Astrocyte (in vitro differentiated cells and primary cell): ENCODE measurements at regions not wholly inside any gene's neighbourhood (a gene's known extent, or its start where the extent isn't known, plus 50 kb on each side); places are given as distances from the start of the nearest gene placed in this dataset.

Source experiments
- DNase-seq: peaks from one replicate; pipeline ENCODE4 v3.0.0-alpha.2; 2010; ENCODE audit warnings: low read depth
- FAIRE-seq: peaks from 2 replicates; lab custom pipeline; 2011; peaks lifted over from hg19 to GRCh38; lab: Jason Lieb, UNC
- H2AFZ ChIP-seq: 2 replicates; pipeline ENCODE4 v1.6.0; 2012; ENCODE audit warnings: low read depth, low read length, inconsistent platforms
- H3K27ac ChIP-seq: 2 replicates; pipeline ENCODE4 v1.5.1; 2011; ENCODE audit warnings: low read depth, low read length, inconsistent platforms
- H3K27me3 ChIP-seq: 2 replicates; pipeline ENCODE4 v1.6.0; 2011; ENCODE audit warnings: low read length, inconsistent platforms; ENCODE audit not compliant: insufficient read depth
- H3K36me3 ChIP-seq: 2 replicates; pipeline ENCODE4 v1.5.1; 2011; ENCODE audit warnings: low read length, inconsistent platforms; ENCODE audit not compliant: insufficient read depth
- H3K4me1 ChIP-seq: 2 replicates; pipeline ENCODE4 v1.5.1; 2011; ENCODE audit warnings: low read length, inconsistent platforms; ENCODE audit not compliant: insufficient read depth
- H3K4me2 ChIP-seq: 2 replicates; pipeline ENCODE4 v1.6.0; 2012; ENCODE audit warnings: low read length, inconsistent platforms
- H3K4me3 ChIP-seq: 2 replicates; pipeline ENCODE4 v1.5.1; 2011; ENCODE audit warnings: low read depth, mild to moderate bottlenecking, low read length, inconsistent platforms; ENCODE audit not compliant: insufficient read depth
- H3K79me2 ChIP-seq: 2 replicates; pipeline ENCODE4 v1.6.0; 2012; ENCODE audit warnings: mild to moderate bottlenecking, low read length, inconsistent platforms; ENCODE audit not compliant: insufficient read depth
- H3K9ac ChIP-seq: 2 replicates; pipeline ENCODE4 v1.6.0; 2012; ENCODE audit warnings: mild to moderate bottlenecking, low read length, inconsistent platforms
- H3K9me3 ChIP-seq: 2 replicates; pipeline ENCODE4 v1.5.1; 2012; ENCODE audit warnings: low read depth, mild to moderate bottlenecking, low read length, inconsistent platforms; ENCODE audit not compliant: insufficient read depth
- H4K20me1 ChIP-seq: 2 replicates; pipeline ENCODE4 v1.6.0; 2012; ENCODE audit warnings: low read length, inconsistent platforms; ENCODE audit not compliant: insufficient read depth
- H3K27ac Mint-ChIP-seq: one replicate; pipeline ENCODE4 v1.8.0; 2021; ENCODE audit warnings: mild to moderate bottlenecking, mixed read lengths; ENCODE audit not compliant: unreplicated experiment
- H3K27me3 Mint-ChIP-seq: one replicate; pipeline ENCODE4 v1.8.0; 2021; ENCODE audit warnings: low read depth, mixed read lengths; ENCODE audit not compliant: unreplicated experiment
- H3K36me3 Mint-ChIP-seq: one replicate; pipeline ENCODE4 v1.8.0; 2021; ENCODE audit warnings: low read depth, mixed read lengths; ENCODE audit not compliant: unreplicated experiment
- H3K4me1 Mint-ChIP-seq: one replicate; pipeline ENCODE4 v1.8.0; 2021; ENCODE audit warnings: low read depth, mixed read lengths; ENCODE audit not compliant: unreplicated experiment
- H3K4me3 Mint-ChIP-seq: one replicate; pipeline ENCODE4 v1.8.0; 2021; ENCODE audit warnings: mild to moderate bottlenecking, moderate library complexity, mixed read lengths; ENCODE audit not compliant: unreplicated experiment
- H3K9me3 Mint-ChIP-seq: one replicate; pipeline ENCODE4 v1.8.0; 2021; ENCODE audit warnings: mild to moderate bottlenecking, mixed read lengths; ENCODE audit not compliant: unreplicated experiment
- EZH2 ChIP-seq: IDR thresholded peaks from 2 replicates; pipeline ENCODE4 v1.6.1; 2012; ENCODE audit warnings: mild to moderate bottlenecking, low read length, inconsistent platforms; ENCODE audit not compliant: insufficient read depth
- TF ChIP-seq, protein P1 (sequence below): IDR thresholded peaks from 2 replicates; pipeline ENCODE4 v1.5.1; 2011; ENCODE audit warnings: low read depth, mild to moderate bottlenecking, inconsistent platforms, low read length, moderate library complexity; ENCODE audit not compliant: insufficient read depth

DNA sequence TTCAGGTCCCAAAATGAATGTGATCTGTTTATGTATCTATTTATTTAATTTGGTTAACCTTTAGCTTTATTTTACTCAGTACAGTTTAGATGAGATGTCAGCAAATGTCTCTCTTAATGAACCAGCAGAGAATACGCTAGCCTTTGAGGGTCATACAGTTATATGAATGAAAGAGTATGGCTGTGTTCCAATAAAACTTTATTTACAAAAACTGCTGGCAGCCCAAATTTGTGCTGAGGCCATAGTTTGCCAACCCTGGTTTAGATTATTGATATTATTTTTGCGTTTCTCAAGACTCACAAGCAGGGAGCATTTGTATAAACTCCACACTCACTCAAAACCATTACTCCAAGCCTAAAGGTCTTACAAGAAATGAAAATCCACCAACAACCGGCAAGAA is 323.4 kb upstream of the NRP1 start:
- no peak overlapping the region for H3K4me3 Mint-ChIP-seq
- Histone ChIP-seq H3K27me3 (no peaks in the 10 kb centered on the region), H3K9ac (no peak overlapping the region), H3K79me2 (no peaks in the 10 kb centered on the region), H3K4me1 (peaks cover 11% of the 10 kb centered on the region), H3K4me3 (no peak overlapping the region), H3K4me2 (no peak overlapping the region), H2AFZ (no peak overlapping the region), H4K20me1 (no peaks in the 10 kb centered on the region), H3K9me3 (peaks cover 6% of the 10 kb centered on the region), H3K36me3 (no peaks in the 10 kb centered on the region), H3K27ac (no peak overlapping the region)
- DNase-seq (no peak), FAIRE-seq (no peak)
- H3K4me1 Mint-ChIP-seq = peaks cover 7% of the 10 kb centered on the region
- no peak for TF ChIP-seq EZH2
- TF ChIP-seq, protein P1, sequence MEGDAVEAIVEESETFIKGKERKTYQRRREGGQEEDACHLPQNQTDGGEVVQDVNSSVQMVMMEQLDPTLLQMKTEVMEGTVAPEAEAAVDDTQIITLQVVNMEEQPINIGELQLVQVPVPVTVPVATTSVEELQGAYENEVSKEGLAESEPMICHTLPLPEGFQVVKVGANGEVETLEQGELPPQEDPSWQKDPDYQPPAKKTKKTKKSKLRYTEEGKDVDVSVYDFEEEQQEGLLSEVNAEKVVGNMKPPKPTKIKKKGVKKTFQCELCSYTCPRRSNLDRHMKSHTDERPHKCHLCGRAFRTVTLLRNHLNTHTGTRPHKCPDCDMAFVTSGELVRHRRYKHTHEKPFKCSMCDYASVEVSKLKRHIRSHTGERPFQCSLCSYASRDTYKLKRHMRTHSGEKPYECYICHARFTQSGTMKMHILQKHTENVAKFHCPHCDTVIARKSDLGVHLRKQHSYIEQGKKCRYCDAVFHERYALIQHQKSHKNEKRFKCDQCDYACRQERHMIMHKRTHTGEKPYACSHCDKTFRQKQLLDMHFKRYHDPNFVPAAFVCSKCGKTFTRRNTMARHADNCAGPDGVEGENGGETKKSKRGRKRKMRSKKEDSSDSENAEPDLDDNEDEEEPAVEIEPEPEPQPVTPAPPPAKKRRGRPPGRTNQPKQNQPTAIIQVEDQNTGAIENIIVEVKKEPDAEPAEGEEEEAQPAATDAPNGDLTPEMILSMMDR = no peak
- H3K9me3 Mint-ChIP-seq = peaks cover 8% of the 10 kb centered on the region
- peaks cover 10% of the 10 kb centered on the region for H3K27me3 Mint-ChIP-seq
- no peaks in the 10 kb centered on the region for H3K36me3 Mint-ChIP-seq
- no peak overlapping the region for H3K27ac Mint-ChIP-seq

DNA sequence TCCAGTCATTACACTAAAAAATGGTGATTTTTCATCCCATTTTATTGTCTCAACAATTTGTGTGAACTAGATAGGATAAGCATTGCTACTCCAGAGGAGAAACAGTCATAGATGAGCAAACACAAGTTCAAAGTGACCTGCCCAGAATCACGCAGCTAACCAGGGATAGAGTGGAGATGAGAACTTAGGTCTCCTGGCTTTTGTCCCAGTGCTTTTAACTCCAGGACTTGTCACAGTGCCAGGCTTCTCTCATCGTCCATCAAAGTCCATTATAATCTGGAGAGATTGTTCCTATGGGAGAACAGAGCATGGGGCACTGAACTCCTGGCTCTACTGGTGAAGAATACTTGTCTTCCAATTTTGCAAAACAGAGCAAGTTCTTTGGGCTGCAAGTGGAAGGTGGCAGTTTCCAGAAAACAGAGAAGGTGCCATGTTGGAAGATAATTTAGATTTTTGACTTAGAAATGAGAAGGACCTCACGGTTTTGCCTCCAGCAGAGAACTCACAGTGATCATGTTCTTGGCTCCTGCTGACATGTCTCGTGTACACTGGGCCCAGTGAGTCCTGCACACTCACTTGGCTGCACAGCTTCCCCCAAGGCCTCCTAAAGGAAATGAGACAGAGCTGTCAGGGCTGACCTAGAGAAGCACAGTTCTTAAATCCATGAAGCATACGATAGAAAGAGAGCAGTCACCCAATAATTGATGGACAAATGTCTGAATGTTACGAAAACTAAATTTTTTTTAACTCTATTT is 322.9 kb upstream of the NRP1 start:
- Histone ChIP-seq H3K4me1 (peaks cover 10% of the 10 kb centered on the region), H3K79me2 (no peaks in the 10 kb centered on the region), H2AFZ (no peak overlapping the region), H3K27me3 (no peaks in the 10 kb centered on the region), H3K36me3 (no peaks in the 10 kb centered on the region), H3K4me3 (no peak overlapping the region), H3K9ac (no peak overlapping the region), H3K27ac (no peak overlapping the region), H3K4me2 (no peak overlapping the region), H3K9me3 (peaks cover 9% of the 10 kb centered on the region), H4K20me1 (no peaks in the 10 kb centered on the region)
- peaks cover 7% of the 10 kb centered on the region for H3K4me1 Mint-ChIP-seq
- no peaks in the 10 kb centered on the region for H3K36me3 Mint-ChIP-seq
- peaks cover 14% of the 10 kb centered on the region for H3K9me3 Mint-ChIP-seq
- DNase-seq = peak; percentile 6
- H3K27me3 Mint-ChIP-seq = peaks cover 10% of the 10 kb centered on the region
- TF ChIP-seq, protein P1 = no peak
- TF ChIP-seq EZH2 = no peak
- no peak for FAIRE-seq
- no peak overlapping the region for H3K4me3 Mint-ChIP-seq
- H3K27ac Mint-ChIP-seq = no peak overlapping the region

DNA sequence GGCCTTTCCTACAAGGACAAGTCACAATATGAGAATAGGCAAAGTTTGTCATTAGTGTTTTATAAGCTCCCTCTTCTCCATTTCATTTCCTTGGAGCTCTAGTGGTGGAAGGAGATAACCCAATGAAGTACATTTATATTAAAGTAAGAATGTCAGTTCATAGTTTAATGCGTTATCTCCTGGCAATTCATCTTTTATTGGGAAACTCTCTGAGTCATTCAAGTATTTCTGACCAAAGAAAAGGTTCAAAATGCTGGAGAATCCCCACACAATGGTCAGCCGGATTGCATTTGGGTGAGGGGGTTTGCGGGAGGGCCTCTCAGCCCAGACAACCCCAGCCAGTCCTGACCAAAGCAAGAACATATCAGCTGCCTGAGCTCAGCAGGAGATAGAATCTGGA is 321.5 kb upstream of the NRP1 start:
- Histone ChIP-seq H3K4me1 (no peaks in the 10 kb centered on the region), H4K20me1 (no peaks in the 10 kb centered on the region), H3K9ac (no peak overlapping the region), H3K27me3 (no peaks in the 10 kb centered on the region), H3K27ac (no peak overlapping the region), H3K4me3 (no peak overlapping the region), H2AFZ (no peak overlapping the region), H3K9me3 (peaks cover 13% of the 10 kb centered on the region), H3K79me2 (no peaks in the 10 kb centered on the region), H3K36me3 (no peaks in the 10 kb centered on the region), H3K4me2 (no peak overlapping the region)
- H3K27me3 Mint-ChIP-seq = peaks cover 14% of the 10 kb centered on the region
- FAIRE-seq (no peak), DNase-seq (peak; percentile 38)
- H3K9me3 Mint-ChIP-seq = peaks cover 21% of the 10 kb centered on the region
- no peak overlapping the region for H3K27ac Mint-ChIP-seq
- H3K4me3 Mint-ChIP-seq = no peak overlapping the region
- TF ChIP-seq, protein P1 = no peak
- no peak for TF ChIP-seq EZH2
- H3K4me1 Mint-ChIP-seq = peaks cover 5% of the 10 kb centered on the region
- H3K36me3 Mint-ChIP-seq = no peaks in the 10 kb centered on the region
